Cerebellar cortex (tissue), 1 donor: ENCODE measurements at regions not wholly inside any gene's neighbourhood (a gene's known extent, or its start where the extent isn't known, plus 50 kb on each side); places are given as distances from the start of the nearest gene placed in this dataset.
"Not testable (repeated sequence)": the region's sequence is repeated elsewhere in the genome, so short reads cannot be mapped to it uniquely, and the experiment has no call there.

Experiments used
- DNase-seq: peaks from one replicate; pipeline ENCODE4 v3.0.0-alpha.2; 2015; ENCODE audit warnings: low spot score

DNA sequence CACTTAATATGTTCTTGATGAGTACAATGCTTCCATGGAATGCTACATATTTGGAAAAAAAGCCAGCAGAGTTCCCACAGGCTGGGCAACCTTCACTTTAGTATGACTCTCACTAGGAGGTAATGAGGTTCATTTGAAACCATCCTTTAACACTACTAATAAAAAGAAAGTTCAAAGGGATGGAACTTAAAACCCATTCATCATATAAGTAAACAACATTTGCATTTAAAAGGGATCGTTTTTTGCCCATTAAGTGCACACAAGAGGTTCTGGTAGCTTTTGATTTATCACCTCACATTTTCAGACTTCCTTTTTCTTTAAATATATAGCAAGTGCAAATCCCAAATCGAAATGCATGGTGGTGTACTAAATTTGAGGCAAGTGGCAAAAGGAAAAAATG lies 270.8 kb upstream of the DCC start:
- DNase-seq: no peak

DNA sequence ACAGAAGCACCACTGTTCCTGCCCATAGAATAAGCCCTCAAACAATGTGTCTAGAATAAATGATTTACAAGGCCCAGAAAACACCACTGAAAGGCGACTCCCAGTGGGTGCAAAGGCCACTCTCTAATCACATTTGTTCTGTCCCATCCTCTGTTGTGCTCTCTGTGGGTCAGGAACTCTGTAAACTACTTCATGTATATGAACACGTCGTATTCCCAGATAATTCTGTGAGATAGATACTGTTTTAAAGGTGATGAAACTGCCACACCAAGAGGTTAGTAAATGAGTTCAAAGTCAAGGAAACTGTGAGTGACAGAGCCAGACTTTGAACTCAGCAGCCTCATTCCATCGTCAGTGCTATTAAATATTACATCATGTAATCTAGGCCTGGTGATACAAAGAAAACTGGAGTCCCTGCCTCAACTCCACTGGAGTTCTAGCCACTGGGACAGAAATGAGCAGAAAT lies 269.7 kb upstream of the DCC start:
- DNase-seq: no peak

DNA sequence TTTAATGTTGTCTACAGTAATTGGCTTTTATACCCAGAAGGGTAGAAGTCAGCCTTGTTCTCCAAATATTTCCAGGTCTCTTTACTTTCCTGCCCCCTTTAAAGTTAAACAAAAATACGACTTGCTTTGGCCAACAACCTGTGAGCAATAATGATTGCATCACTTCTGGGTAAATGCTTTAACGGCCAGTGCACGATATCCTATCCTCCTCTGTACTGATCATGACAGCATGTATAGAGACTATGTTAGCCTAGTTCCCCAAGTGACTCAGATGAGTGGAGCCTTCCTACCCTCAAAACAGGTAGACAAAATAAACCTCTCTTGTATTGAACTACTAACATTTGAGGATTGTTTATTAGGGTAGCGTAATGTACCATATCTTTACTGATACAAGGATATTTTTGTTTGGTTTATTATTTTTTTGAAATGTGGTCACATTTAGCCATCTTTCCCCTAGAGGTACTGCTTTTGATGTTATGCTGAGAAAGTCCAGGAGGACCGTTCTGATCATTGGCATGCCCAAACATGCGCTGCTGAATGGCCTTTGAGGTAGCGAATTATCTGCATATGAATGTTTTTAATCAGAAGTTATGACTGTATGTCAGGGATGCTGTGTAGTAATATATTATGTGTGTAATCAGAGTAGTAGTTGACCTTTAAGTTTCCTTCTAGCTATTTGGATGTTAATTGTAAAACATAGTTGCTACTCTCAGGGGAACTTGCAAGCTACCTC lies 262.6 kb upstream of the DCC start:
- no peak for DNase-seq

DNA sequence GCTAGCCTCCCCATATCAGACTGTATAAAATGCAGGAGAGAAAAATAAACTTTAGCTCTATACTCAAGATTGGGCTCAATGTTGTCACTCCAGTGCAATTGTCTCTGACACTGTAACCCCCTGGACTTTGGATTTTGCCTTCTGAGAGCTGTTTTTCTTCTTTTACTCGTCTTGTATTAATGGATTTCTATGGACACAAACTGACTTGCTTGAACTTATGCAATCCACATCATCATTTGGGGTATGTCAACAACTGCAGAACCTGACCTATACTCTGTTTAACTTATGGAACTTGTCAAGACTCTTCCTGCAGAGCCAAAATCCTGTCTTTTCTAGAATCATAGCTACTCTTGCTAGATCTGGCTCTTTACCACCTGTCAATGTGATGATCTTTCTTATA lies 257.8 kb upstream of the DCC start:
- DNase-seq: no peak

DNA sequence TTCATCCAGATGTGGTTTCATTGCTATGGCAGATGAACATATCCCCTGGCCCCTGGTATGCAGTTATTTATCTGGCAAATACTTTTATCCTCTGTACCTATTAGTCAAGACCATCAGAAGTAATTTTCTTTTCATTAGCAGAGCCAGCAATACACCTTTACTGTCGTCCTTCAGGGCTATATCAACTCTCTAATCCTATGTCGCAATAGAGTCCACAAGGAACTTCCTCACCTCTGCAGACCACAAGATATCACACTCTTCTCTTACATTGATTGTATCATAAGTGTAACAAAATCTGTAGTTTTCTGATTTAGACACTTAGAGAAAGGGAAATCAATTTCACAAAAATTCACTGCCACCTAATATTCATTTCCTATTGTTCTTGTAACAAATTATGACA lies 252.9 kb upstream of the DCC start:
- no peak for DNase-seq

DNA sequence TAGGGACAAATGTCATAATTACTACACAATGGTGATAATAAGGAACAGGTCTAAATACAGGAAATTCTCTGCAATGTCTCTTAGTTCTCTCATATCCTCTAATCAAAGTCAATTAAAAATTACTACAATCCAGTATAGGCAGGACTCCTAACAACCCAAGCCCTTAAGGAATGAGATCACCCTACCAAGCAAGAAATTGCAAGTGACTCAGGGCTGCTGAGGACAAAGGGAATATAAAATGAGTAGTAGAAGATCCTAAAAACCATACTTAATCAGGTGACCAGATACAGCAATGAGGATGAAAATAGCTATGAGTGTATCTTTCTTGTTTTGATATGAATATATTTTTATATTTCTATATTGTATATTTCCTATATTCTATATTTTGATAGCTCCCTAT lies 250.0 kb upstream of the DCC start:
- DNase-seq: no peak

DNA sequence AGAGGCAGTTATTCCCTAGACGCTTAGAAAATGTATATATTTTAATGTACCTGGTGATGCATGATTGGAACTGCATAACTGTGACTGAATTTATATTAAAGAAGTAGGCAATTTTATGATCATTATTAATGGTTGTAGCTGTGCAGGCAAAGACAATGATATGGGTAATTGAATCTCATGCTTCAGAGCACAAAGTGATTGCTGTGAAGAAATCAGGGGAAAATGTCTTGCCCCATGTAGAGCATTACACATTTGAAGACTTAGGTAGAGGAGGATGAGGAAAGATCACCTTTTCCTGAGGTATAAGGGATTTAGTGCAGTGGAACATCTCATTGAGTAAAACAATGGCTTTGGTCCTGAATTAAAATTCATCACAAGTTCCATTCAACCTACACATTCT lies 246.8 kb upstream of the DCC start:
- no peak for DNase-seq

DNA sequence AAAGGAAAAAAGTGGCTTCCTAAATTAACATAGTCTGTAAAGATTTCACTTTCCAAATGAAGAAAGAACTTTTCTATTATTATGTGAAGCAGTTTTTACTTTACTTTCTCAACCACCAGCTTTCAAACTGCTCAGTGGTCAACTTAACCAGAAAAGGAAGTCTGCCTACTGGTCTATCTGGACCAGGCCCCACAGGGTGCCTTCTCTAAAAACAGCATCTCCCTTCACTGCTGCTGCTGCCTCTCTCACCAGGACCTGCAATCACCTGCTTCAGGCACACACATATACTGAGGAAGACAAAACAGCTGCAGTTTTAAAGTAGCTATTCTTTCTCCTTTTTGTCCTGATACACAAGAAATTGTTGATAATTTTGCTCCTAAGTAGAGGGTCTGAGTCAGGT lies 221.3 kb upstream of the DCC start:
- DNase-seq: no peak

DNA sequence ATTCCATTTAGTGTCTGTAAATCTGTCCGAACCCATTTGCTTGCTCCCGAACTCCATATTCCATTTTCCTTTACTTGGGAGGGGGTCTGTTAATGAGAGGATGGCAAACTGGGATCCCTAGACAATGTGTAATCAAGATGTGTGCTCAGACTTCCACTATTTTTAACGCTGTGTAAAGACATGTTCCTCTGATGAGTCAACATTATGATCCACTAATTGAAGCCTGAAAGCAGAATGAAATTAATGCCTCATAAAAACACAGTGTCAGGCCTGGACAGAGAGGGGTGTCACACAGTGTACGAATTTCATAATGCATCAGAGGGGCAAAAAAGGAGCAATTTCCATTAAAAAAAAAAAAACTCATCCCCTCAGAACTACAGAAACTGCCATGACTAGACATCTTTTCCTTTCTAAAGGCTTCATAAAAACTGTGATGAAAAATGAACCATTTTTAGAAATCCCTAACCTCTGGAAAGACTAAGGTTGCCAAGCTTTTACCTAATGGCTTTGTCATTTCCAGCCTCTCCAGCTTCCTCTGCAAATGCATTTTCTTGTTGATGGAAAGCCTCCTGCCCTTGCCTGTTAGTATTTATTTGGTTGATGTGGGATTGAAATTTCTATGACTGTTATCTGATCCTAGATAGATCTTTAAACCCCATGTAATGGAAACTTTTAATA lies 209.2 kb upstream of the DCC start:
- no peak for DNase-seq

DNA sequence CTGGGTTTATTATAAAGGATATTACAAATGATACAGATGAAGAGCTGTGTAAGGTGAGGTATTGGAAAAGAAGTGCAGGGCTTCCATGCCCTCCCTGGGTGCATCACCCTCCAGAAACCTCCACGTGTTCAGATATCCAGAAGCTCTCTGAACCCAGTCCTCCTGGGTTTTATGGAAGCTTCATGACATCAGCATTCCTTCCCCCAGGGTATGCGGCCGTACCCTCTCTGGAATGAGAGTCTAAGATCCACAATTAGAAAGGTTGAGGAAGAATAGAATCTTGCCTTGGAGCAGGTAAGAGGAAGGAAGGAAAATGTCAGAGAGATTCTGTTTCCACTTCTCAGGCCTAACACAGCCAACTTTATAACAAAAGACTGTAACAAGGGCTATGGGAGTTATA lies 208.2 kb upstream of the DCC start:
- DNase-seq: no peak

DNA sequence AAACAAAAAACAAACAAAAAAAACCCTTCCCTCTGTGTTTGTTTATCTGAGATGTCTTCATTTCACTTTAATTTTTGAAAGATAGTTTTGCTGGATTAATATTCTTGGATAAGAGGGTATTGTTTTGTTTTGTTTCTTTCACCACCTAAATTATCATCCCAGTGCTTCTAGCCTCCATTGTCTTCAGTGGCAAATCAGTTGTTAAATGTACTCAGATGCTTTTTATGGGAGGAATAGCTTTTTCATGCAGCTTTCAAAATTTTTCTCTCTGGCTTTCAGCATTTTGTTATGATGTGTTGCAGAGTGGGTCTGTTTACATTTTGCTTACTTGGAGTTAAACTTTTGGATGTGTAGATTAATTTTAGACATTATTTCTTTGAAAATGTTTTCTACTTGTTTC lies 203.5 kb upstream of the DCC start:
- no peak for DNase-seq

DNA sequence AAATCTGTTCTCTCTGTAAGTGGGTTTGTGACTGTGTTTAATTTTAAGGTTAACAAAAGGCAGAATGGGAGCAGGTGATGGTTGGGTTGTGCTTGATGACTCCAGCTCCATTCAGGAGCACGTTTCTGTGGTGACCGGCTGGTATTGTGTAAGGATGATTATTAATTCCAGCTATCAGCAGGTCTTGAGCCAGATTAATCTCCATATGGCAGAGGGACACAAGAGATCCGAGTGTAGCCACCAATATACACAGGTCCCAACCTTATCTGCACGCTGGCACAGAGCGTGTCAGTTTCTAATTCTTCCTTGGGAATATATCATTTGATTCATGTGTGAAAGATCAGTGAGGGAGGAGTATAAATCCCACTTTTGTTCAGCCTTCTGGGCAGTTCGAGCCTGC lies 199.0 kb upstream of the DCC start:
- DNase-seq: no peak

DNA sequence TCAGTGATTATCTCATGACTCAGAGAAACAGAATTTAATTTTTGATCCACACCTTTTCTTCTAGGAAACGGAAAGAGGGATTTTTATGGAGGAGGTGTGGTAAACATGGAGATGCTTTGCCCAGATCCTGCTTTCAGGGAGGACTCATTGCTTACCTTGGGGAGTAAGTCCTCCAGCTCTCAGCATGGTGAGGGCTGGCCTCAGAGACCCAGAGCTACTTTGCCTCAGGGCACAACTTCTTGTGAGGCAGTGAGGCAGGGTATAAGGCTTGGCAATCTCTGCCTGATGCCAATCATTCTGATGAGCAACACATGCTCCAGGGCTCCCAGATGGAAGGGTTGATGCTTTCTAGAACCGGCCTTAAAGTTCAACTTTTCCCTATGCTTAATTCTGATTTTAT lies 189.9 kb upstream of the DCC start:
- DNase-seq: no peak

DNA sequence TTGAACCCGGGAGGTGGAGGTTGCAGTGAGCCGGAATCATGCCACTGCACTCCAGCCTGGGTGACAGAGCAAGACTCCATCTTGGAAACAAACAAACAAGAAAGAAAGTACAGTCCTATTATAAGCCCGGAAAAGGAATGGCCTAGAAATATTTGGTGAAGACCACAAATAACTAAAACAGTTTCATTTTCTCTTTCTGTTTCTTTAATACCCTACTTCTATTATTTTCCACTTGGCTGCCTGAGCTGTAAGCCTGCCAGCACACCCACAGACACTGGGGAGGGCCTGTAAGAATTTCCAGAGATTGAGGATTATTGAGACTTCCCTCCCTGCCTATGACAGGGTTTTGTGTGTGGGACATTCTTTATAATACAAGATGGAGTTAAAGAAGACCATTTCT lies 188.0 kb upstream of the DCC start:
- DNase-seq: no peak

DNA sequence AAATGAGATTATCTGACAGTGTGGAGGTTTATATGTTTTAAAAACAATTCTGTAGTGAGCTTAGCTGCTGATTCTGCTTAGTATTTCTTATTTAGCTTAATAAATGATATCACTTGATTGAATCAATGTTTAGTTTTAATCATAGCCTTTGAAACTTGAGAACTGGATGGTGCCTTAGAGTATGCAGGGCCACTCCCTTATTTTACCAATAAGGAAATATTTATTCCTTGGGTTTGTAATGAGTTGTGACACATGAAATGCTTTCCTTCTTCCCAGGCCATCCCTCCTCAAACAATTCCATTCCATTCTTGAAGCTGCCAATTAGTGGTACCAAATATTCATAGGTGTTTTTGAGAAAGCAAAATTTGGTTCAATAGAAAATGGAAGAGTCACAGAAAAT lies 183.8 kb upstream of the DCC start:
- DNase-seq: no peak

DNA sequence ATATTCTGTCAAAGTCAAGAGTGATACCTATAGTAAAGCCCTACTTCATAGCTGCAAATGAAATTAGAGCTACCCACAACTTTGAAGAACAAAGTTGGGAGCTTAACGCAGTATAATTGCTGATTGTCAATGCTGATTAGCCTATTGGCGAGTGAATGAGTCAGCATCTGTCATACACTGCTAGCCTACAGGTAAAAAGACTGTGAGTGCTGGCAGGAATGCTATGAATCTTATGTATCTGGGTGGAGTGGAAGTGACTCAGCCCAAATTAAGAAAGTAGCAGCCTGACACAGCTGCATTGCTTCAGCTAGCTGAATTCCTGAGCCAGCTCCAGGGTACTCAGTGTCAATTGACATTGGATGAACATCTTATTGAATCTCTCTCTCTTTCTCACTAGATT lies 179.4 kb upstream of the DCC start:
- DNase-seq: no peak

DNA sequence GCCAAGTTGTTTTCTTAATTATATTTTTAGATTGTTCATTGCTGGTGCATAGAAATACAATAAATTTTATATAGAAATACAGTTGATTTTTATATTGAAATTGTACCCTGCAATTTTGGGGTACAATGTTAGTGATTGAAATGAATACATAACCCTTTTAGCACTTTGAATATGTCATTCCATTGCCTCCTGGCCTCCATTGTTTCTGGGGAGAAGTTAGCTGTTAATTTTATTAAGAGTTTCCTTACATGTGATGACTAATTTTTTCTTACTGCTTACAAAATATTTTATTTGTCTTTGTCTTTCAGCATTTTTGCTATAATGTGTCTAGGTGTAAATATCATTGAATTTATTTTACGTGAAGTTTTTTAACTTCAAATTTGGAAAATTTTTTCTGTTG lies 176.5 kb upstream of the DCC start:
- no peak for DNase-seq

DNA sequence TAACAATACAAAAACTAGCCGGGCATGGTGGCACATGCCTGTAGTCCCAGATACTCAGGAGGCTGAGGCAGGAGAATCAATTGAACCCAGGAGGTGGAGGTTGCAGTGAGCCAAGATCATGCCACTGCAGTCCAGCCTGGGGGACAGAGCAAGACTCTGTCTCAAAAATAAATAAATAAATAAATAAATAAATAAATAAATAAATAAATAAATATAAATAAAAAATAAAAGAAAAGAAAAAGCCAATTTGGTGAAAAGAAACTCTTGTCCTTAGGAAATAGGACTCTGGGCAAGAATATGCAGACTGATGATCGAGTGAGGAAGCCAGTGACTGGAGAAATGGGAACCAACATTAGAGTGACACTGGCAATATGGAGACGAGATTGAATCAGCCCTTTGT lies 171.9 kb upstream of the DCC start:
- not testable (repeated sequence) for DNase-seq

DNA sequence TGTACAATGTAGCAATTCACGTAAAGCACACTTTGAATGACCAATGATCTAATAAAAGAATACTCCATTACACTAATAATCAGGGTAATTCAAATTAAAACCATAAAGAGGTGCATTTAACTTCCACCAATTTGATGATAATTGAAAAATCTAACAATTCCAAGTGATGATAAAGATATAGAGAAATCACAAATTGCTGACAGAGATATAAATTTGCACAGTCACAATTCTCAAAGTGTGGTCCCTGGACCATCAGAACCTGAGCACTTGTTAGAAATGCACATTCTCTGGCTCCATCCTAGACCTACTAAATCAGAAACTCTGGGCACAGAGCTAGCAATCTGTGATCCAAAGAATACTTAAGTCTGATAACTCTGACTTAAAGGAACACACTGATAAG lies 165.8 kb upstream of the DCC start:
- no peak for DNase-seq

DNA sequence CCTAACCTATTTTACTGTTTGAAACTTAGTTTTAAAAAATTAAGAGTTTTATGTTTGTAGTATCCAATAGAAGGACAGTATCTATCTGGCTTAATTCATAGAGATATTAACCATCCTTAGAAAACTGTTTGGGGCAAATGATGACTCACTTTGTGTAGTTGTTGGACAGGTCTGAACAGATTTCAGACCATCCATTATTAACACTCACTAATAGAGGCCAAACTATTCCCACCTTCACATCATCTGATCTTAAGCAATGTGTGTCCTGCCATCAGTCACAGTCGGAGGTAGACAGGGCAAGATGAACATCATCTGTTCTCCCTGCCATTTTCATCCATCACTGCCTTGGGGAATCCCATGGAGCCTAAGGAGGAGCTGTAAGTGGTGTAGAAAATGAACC lies 164.6 kb upstream of the DCC start:
- DNase-seq: no peak

DNA sequence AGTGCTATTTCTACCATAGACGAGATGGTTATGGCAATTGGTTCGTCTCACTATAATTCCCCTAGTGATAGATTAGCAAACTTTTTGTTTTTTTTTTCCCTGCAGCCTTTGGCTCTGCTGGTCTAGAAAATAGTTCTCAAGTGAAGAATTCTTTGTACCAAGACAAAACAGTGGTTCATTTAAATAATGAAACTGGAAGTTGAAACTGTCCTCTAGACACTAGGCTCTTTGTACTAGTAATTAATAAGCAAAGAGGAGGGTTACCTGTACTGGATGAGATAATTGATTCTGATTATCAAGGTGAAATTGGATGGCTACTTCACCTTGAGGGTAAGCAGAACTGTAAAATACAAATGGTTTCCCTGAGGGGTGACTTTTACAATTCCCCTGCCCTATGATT lies 156.9 kb upstream of the DCC start:
- no peak for DNase-seq

DNA sequence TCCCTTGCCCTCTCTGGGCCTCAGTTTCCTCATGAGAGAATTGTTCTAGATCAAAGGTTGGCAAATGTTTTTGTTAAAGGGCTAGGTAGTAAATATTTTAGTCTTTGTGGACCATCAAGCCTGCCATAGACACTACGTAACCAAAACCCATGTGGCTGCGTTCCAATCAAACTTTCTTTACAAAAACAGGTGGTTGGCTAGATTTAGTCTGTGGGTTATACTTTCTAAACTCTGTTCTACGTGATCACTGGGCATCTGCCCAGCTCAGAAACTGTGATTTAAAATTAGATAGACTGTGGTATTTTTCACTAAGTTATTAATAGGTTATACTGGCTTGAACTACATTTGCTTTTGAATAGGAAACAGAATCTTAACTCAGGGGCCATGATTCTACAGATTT lies 149.8 kb upstream of the DCC start:
- no peak for DNase-seq

DNA sequence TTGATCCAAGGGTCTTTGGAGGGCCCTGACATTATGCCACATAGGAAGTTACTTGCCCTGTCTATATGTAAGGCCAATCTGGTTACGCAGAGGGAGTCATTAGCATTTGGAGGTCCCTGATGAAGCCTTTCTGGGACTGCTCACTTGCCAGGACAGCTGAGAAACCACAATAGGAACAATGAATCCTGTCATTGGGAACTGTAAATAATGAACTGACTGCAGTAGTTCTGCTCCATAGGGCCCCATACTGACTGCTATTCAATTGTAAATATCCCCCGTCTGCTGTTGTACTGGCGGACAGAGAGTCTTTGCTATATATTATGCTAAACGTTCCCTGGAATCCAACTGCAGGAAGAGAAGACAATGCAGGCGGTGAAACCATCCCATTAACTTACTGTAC lies 149.4 kb upstream of the DCC start:
- no peak for DNase-seq

DNA sequence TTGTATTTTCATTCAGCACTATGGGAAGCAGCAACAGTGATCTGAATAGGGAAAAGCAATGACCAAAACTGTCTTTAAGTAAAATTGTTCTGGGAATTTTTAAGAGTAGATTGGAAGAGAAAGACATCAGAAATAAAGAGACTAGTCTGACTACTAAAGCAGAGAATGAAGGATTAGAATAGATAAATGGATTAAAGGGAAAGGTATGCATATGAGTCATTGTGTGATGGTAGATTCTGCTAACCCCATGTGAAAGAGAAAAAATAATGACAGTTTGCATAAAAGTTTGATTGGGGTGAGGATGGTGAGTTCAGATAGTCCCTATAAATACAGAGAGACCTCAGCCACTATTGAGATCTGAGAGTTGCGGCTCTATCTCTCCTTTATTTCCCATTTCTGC lies 139.6 kb upstream of the DCC start:
- DNase-seq: no peak
